Nephron progenitor cell (in vitro differentiated cells): ENCODE measurements at regions not wholly inside any gene's neighbourhood (a gene's known extent, or its start where the extent isn't known, plus 50 kb on each side); places are given as distances from the start of the nearest gene placed in this dataset.
A peak's percentile ranks its signal among the peaks of the same experiment; 100 is the strongest.

Experiments
- DNase-seq: peaks from one replicate; pipeline ENCODE4 v3.0.0; 2021
- H3K27ac Mint-ChIP-seq: 2 replicates; pipeline ENCODE4 v1.8.0; 2021; ENCODE audit warnings: mild to moderate bottlenecking, moderate library complexity, mixed read lengths
- H3K27me3 Mint-ChIP-seq: 2 replicates; pipeline ENCODE4 v1.8.0; 2021; ENCODE audit warnings: mild to moderate bottlenecking, low read depth, mixed read lengths; ENCODE audit not compliant: poor library complexity
- H3K36me3 Mint-ChIP-seq: 2 replicates; pipeline ENCODE4 v1.8.0; 2021; ENCODE audit warnings: low read depth, mixed read lengths
- H3K4me1 Mint-ChIP-seq: 2 replicates; pipeline ENCODE4 v1.8.0; 2021; ENCODE audit warnings: mixed read lengths
- H3K4me3 Mint-ChIP-seq: 2 replicates; pipeline ENCODE4 v1.8.0; 2021; ENCODE audit warnings: mild to moderate bottlenecking, moderate library complexity, mixed read lengths
- H3K9me3 Mint-ChIP-seq: 2 replicates; pipeline ENCODE4 v1.8.0; 2021; ENCODE audit warnings: mild to moderate bottlenecking, moderate library complexity, mixed read lengths
- TF ChIP-seq, protein P1 (sequence below): fragments of 200-600 bp; sonication (generic); IDR thresholded peaks from 2 replicates; pipeline ENCODE4 v1.5.0; 2021; ENCODE audit warnings: antibody characterized with exemption

DNA sequence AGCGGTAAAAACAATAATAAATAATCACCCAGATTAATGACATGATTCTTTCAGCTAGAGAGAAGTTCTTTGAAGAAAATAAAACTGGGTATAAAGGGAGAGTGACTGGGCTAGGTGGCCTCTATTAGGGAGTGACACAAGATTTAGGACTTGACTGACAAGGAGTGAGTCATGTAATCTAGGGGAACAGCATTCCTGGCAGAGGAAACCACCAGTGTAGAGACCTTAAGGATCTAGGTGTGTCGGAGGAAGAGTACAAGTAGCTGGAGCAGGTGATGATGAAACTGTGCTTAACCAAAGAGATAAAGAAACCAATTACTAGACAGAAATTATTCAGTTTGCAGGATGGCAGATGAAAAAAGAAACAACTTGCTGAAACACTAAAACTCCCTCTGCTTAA, 248.0 kb downstream of the RFC3 start:
- TF ChIP-seq, protein P1, sequence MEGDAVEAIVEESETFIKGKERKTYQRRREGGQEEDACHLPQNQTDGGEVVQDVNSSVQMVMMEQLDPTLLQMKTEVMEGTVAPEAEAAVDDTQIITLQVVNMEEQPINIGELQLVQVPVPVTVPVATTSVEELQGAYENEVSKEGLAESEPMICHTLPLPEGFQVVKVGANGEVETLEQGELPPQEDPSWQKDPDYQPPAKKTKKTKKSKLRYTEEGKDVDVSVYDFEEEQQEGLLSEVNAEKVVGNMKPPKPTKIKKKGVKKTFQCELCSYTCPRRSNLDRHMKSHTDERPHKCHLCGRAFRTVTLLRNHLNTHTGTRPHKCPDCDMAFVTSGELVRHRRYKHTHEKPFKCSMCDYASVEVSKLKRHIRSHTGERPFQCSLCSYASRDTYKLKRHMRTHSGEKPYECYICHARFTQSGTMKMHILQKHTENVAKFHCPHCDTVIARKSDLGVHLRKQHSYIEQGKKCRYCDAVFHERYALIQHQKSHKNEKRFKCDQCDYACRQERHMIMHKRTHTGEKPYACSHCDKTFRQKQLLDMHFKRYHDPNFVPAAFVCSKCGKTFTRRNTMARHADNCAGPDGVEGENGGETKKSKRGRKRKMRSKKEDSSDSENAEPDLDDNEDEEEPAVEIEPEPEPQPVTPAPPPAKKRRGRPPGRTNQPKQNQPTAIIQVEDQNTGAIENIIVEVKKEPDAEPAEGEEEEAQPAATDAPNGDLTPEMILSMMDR = no peak
- no peak overlapping the region for H3K4me3 Mint-ChIP-seq
- peak overlapping the region; percentile 74 for H3K27ac Mint-ChIP-seq
- H3K9me3 Mint-ChIP-seq = peaks cover 15% of the 10 kb centered on the region
- no peak for DNase-seq
- H3K4me1 Mint-ChIP-seq = peaks cover 15% of the 10 kb centered on the region
- no peaks in the 10 kb centered on the region for H3K27me3 Mint-ChIP-seq
- H3K36me3 Mint-ChIP-seq = peaks cover 13% of the 10 kb centered on the region

DNA sequence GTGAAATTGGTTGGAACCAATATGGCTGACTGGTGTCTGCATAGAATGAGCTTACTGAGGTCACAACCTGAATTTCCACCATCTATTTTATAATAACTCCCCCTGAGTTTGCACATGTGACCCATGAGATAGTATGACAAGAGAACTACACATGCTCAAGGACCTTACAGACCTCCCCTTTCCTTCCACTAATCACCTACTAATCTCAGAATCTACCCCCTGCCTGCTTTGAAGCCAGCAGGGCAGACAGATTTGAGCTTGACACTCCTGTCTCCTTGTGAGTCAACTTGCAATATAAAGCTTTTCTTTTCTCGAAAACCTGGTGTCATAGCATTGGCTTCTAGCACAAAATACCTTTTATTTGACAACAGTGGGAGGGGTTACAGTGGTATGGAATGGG, 248.4 kb downstream of the RFC3 start:
- no peaks in the 10 kb centered on the region for H3K27me3 Mint-ChIP-seq
- TF ChIP-seq, protein P1 = no peak
- no peak overlapping the region for H3K27ac Mint-ChIP-seq

DNA sequence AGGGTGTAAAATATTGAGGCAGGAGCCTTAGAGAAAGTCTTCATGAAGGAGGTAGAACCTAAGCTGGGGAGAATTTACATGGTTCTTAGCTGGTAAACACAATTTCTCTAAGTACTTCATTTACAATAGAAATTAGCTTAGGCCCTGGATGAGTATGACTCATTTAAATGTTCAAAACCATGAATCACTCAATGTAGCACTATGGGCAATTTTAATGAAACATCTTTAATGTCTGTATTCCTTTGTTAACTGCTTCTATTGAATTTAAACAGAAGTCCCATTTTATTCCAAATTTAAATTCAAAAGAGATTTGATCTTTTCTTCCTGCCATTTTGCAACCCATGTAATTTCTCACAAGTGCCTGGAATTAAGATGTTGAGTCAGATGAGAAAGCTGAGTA, 252.1 kb downstream of the RFC3 start:
- H3K9me3 Mint-ChIP-seq = peaks cover 25% of the 10 kb centered on the region
- H3K4me1 Mint-ChIP-seq = peaks cover 8% of the 10 kb centered on the region
- no peak for DNase-seq
- H3K36me3 Mint-ChIP-seq = peaks cover 17% of the 10 kb centered on the region
- no peaks in the 10 kb centered on the region for H3K27me3 Mint-ChIP-seq
- H3K27ac Mint-ChIP-seq = no peak overlapping the region
- H3K4me3 Mint-ChIP-seq = no peak overlapping the region
- TF ChIP-seq, protein P1 = no peak

More for the DNA sequence above, 248.4 kb downstream of the RFC3 start:
- H3K4me3 Mint-ChIP-seq = no peak overlapping the region
- H3K4me1 Mint-ChIP-seq = peaks cover 15% of the 10 kb centered on the region
- peaks cover 18% of the 10 kb centered on the region for H3K9me3 Mint-ChIP-seq
- H3K36me3 Mint-ChIP-seq = peaks cover 17% of the 10 kb centered on the region
- no peak for DNase-seq

DNA sequence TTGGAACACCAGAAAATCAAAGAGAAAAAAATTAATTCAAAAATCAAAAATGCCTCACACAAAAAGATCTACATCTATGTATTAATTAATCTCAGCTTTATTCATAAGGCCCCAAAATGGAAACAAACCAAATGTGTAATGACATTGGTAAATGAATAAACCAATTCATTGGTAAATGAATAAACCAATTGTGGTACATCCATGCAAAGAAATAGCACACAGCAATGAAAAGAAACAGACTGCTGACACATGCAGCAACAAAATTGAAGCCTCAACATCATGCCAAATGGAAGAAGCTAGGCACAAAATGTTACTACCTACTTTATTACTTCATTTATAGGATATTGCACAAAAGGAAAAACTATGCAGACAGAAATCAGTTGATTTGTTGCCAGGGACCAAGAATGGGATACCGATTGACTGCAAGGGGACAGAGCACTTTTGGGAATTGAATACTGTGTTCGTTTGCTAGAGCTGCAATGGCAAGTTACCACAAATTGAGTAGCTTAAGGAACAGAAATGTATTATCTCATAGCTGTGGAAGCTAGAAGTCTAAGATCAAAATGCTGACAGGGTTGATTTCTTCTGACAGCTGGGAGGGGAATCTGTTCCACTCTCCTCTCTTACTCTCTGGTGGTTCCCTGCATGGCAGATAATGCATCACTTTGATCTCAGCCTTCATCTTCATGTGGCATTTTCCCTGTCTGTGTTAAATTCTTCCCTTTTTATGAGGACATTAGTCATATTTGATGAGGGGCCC, 252.8 kb downstream of the RFC3 start:
- no peak overlapping the region for H3K27ac Mint-ChIP-seq
- DNase-seq = no peak
- peaks cover 7% of the 10 kb centered on the region for H3K4me1 Mint-ChIP-seq
- peaks cover 25% of the 10 kb centered on the region for H3K9me3 Mint-ChIP-seq
- H3K4me3 Mint-ChIP-seq = no peak overlapping the region
- H3K27me3 Mint-ChIP-seq = no peaks in the 10 kb centered on the region
- peaks cover 17% of the 10 kb centered on the region for H3K36me3 Mint-ChIP-seq
- TF ChIP-seq, protein P1 = no peak

DNA sequence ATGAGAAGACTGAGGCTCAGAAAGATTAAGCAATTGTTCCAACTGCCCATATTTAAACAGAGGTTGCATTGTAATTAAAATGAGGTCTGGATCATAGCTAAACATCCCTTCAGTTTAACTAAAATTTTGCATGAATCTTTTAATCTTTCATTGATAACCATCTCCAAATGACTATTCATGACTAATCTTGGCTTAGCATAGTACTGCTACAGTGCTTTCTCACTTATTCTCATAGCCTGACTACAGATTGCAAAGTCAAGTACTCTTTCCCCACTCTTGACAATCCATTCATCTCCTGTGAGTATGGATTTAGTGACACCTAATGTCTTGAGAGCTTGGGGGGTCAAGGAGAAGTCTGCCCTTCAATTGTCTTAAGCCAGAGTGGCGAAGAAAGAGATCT, 258.4 kb downstream of the RFC3 start:
- Mint-ChIP-seq H3K9me3 (peaks cover 6% of the 10 kb centered on the region), H3K4me3 (no peak overlapping the region), H3K4me1 (no peaks in the 10 kb centered on the region), H3K27me3 (no peaks in the 10 kb centered on the region), H3K36me3 (no peaks in the 10 kb centered on the region), H3K27ac (no peak overlapping the region)
- DNase-seq = no peak
- TF ChIP-seq, protein P1 = no peak
